Naive B cell (primary cell): ENCODE measurements at regions not wholly inside any gene's neighbourhood (a gene's known extent, or its start where the extent isn't known, plus 50 kb on each side); places are given as distances from the start of the nearest gene placed in this dataset.
A peak's percentile ranks its signal among the peaks of the same experiment; 100 is the strongest.
"Not testable (repeated sequence)": the region's sequence is repeated elsewhere in the genome, so short reads cannot be mapped to it uniquely, and the experiment has no call there.

ENCODE experiments used
- ATAC-seq, 2 donors: fragments of 150-1000 bp; cut with Tn5 transposase; 2 replicates each; pipeline ENCODE4 v1.10.0; 2021; ENCODE audit warnings: low read depth in 2 of 2, mild to moderate bottlenecking in 2 of 2, moderate library complexity in 2 of 2
- DNase-seq: peaks from one replicate; pipeline ENCODE4 v3.0.0; 2022
- H3K27ac Mint-ChIP-seq, 6 donors: one replicate each; pipeline ENCODE4 v1.8.0; 2020 to 2022; ENCODE audit warnings: mild to moderate bottlenecking in 6 of 6, mixed read lengths in 6 of 6, moderate library complexity in 5 of 6, inconsistent platforms in 2 of 6
- H3K27me3 Mint-ChIP-seq, 3 donors: one replicate each; pipeline ENCODE4 v1.8.0; 2021 to 2022; ENCODE audit warnings: mixed read lengths in 3 of 3, mild to moderate bottlenecking in 1 of 3
- H3K36me3 Mint-ChIP-seq, 2 donors: one replicate each; pipeline ENCODE4 v1.8.0; 2020 to 2022; ENCODE audit warnings: mixed read lengths in 2 of 2, inconsistent platforms in 1 of 2, mild to moderate bottlenecking in 1 of 2
- H3K4me1 Mint-ChIP-seq, 3 donors: one replicate each; pipeline ENCODE4 v1.8.0; 2020 to 2022; ENCODE audit warnings: mixed read lengths in 3 of 3, inconsistent platforms in 1 of 3, mild to moderate bottlenecking in 1 of 3, moderate library complexity in 1 of 3
- H3K4me3 Mint-ChIP-seq, 8 donors: one replicate each; pipeline ENCODE4 v1.8.0; 2020 to 2022; ENCODE audit warnings: mild to moderate bottlenecking in 8 of 8, mixed read lengths in 8 of 8, moderate library complexity in 8 of 8, inconsistent platforms in 2 of 8
- H3K9me3 Mint-ChIP-seq, 7 donors: one replicate each; pipeline ENCODE4 v1.8.0; 2020 to 2022; ENCODE audit warnings: mixed read lengths in 7 of 7, mild to moderate bottlenecking in 5 of 7, inconsistent platforms in 2 of 7, moderate library complexity in 1 of 7

DNA sequence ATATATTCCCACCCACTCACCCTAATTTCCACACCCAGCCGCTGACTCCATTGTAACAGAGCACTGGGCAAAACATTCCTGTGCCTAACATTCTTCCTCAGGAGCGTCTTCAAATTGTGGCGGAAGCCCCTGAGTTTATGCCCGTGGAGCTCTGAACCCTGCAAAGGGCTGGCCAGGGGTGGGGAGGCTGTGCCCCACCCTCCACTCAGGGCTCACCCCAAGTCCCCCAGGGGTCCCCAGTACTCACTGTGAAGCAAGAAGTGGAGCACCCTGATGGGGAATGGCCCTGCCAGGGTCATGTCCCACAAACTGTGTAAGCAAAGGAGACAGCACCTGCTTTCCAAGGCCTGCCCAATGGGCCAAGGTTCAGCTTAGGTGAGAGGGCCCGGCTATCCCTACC is 303.2 kb downstream of the PREX1 start:
- no peak overlapping the region for H3K4me3 Mint-ChIP-seq
- H3K27me3 Mint-ChIP-seq, result peaks cover 19 to 45% (median 33%) of the 10 kb centered on the region in 3 donors
- H3K4me1 Mint-ChIP-seq, result no peaks in the 10 kb centered on the region
- DNase-seq (no peak), ATAC-seq (no peak)
- no peak overlapping the region for H3K27ac Mint-ChIP-seq
- peaks cover 0 to 4% (median 0%) of the 10 kb centered on the region in 7 donors for H3K9me3 Mint-ChIP-seq
- no peaks in the 10 kb centered on the region for H3K36me3 Mint-ChIP-seq

DNA sequence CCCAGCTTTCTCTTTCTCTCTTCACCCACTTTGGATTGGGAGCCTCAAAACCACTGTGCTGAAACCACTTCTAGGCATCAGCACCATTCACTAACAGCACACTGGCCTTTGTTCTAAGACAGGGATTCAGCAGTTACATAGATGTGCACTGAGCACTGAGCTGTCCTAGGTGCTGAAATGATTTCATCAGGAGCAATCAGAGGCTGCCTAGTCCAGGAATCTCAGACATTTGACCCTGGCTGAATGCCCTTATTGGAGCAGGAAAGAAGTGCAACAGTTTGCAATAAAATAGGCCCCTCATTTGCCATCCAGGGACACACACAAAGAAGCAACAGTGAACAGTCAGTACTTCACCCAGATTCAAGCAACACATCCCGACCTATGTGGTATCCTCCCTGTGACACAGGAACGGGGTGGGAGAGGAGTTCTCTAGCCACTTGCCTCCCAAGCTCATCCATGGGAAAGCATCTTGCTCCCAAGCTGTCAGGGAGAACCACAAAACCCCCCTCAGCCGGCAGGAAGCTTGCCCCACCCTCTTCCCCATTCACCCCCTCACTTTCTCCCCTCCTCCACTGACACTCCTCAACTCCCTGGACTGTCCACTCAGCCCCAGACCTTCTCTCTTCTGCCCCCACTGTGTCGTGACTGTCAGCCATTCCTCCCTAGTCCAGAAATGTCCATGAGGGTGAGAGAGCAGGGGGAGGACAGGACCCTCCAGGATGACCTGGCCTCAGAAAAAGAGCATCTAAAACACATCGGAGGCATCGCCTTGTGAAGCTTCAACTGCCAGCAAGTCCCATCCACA is 304.4 kb downstream of the PREX1 start:
- DNase-seq, result no peak
- H3K4me1 Mint-ChIP-seq, result no peaks in the 10 kb centered on the region
- H3K4me3 Mint-ChIP-seq, result no peak overlapping the region
- no peak overlapping the region for H3K27ac Mint-ChIP-seq
- no peaks in the 10 kb centered on the region for H3K36me3 Mint-ChIP-seq
- peaks cover 14 to 46% (median 26%) of the 10 kb centered on the region in 3 donors for H3K27me3 Mint-ChIP-seq
- ATAC-seq, result no peak
- H3K9me3 Mint-ChIP-seq, result peaks cover 0 to 4% (median 0%) of the 10 kb centered on the region in 7 donors

DNA sequence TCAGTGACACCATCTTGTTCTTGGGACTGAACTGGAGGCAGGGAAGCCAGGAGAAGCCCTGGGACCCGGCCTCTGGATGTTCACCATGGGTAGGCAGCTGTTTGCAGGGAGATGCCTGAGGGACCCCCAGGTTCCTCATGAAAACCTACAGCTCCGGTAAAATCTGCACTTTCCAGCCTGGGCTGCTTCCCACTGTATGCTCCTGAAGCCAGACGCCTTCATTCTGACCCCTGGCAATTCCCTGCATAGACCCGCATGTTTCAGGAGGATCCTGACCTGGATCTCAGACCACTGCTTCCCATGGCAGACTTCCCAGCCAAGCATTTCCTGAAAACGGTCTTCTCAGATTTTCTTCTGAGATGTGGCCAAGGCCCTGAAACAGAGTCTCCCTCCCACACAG is 306.7 kb downstream of the PREX1 start:
- peaks cover 0 to 5% of the 10 kb centered on the region in 2 donors for H3K36me3 Mint-ChIP-seq
- no peak for ATAC-seq
- DNase-seq, result no peak
- H3K27me3 Mint-ChIP-seq, result peaks cover 13 to 34% (median 21%) of the 10 kb centered on the region in 3 donors
- no peak overlapping the region for H3K4me3 Mint-ChIP-seq
- no peak overlapping the region for H3K27ac Mint-ChIP-seq
- peaks cover 12 to 15% (median 12%) of the 10 kb centered on the region in 3 donors for H3K4me1 Mint-ChIP-seq
- H3K9me3 Mint-ChIP-seq, result peaks cover 0 to 4% (median 0%) of the 10 kb centered on the region in 7 donors

DNA sequence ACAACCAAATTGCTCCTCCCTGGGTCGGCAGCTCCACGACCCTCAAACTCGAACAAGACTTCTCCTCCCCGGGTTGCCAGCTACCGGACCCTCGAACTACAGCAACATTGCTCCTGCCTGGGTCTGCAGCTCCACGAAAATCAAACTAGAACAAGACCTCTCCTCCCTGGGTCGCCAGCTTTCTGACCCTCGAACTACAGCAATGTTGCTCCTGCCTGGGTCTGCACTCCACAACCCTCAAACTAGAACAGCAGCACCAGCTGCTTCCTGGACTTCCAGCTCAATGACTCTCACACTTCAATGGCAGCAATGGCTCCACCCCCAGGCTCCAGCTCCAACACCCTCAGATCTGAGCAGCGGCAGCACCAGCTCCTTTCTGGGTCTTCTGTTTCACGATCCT is 311.6 kb downstream of the PREX1 start:
- DNase-seq, result peak; percentile 8
- H3K4me1 Mint-ChIP-seq, result peaks cover 16 to 22% (median 18%) of the 10 kb centered on the region in 3 donors
- H3K27me3 Mint-ChIP-seq, result peaks cover 6 to 48% (median 40%) of the 10 kb centered on the region in 3 donors
- not testable (repeated sequence) for H3K9me3 Mint-ChIP-seq
- H3K27ac Mint-ChIP-seq, result peak overlapping the region in 4 of 6 donors; percentile 2 to 50 (median 32)
- H3K36me3 Mint-ChIP-seq, result peaks cover 0 to 22% of the 10 kb centered on the region in 2 donors
- H3K4me3 Mint-ChIP-seq, result peak overlapping the region in 6 of 8 donors; percentile 1 to 85 (median 37)
- peak in 1 of 2 donors; percentile 28 for ATAC-seq

DNA sequence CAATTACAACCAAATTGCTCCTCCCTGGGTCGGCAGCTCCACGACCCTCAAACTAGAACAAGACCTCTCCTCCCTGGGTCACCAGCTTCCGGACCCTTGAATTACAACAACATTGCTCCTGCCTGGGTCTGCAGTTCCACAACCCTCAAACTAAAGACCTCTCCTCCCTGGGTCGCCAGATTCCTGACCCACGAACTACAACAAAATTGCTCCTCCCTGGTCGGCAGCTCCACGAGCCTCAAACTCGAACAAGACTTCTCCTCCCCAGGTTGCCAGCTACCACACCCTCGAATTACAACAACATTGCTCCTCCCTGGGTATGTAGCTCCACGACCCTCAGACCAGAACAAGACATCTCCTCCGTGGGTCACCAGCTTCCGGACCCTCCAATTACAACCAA is 313.2 kb downstream of the PREX1 start:
- H3K4me3 Mint-ChIP-seq, DNase-seq, ATAC-seq, H3K9me3 Mint-ChIP-seq: not testable (repeated sequence)
- peaks cover 16 to 22% (median 18%) of the 10 kb centered on the region in 3 donors for H3K4me1 Mint-ChIP-seq
- H3K27ac Mint-ChIP-seq, result peak overlapping the region in 1 of 6 donors; percentile 28
- peaks cover 0 to 22% of the 10 kb centered on the region in 2 donors for H3K36me3 Mint-ChIP-seq
- H3K27me3 Mint-ChIP-seq, result peaks cover 6 to 53% (median 51%) of the 10 kb centered on the region in 3 donors

DNA sequence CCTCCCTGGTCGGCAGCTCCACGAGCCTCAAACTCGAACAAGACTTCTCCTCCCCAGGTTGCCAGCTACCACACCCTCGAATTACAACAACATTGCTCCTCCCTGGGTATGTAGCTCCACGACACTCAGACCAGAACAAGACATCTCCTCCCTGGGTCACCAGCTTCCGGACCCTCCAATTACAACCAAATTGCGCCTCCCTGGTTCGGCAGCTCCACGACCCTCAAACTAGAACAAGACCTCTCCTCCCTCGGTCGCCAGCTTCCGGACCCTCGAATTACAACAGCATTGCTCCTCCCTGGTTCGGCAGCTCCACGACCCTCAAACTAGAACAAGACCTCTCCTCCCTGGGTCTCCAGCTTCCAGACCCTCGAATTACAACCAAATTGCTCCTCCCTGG is 315.3 kb downstream of the PREX1 start:
- ATAC-seq, H3K4me3 Mint-ChIP-seq, H3K27ac Mint-ChIP-seq, H3K9me3 Mint-ChIP-seq, DNase-seq: not testable (repeated sequence)
- Mint-ChIP-seq H3K27me3 (peaks cover 6 to 51% (median 46%) of the 10 kb centered on the region in 3 donors), H3K4me1 (peaks cover 15 to 22% (median 18%) of the 10 kb centered on the region in 3 donors), H3K36me3 (peaks cover 0 to 22% of the 10 kb centered on the region in 2 donors)

DNA sequence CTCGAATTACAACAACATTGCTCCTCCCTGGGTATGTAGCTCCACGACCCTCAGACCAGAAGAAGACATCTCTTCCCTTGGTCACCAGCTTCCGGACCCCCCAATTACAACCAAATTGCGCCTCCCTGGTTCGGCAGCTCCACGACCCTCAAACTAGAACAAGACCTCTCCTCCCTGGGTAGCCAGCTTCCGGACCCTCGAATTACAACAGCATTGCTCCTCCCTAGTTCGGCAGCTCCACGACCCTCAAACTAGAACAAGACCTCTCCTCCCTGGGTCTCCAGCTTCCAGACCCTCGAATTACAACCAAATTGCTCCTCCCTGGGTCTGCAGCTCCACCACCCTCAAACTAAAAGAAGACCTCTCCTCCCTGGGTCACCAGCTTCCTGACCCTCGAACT is 322.7 kb downstream of the PREX1 start:
- not testable (repeated sequence) for H3K4me1 Mint-ChIP-seq, H3K9me3 Mint-ChIP-seq, DNase-seq, H3K4me3 Mint-ChIP-seq, ATAC-seq, H3K36me3 Mint-ChIP-seq
- Mint-ChIP-seq H3K27ac (peak overlapping the region in 1 of 6 donors; percentile 12), H3K27me3 (peaks cover 0 to 12% (median 11%) of the 10 kb centered on the region in 3 donors)

DNA sequence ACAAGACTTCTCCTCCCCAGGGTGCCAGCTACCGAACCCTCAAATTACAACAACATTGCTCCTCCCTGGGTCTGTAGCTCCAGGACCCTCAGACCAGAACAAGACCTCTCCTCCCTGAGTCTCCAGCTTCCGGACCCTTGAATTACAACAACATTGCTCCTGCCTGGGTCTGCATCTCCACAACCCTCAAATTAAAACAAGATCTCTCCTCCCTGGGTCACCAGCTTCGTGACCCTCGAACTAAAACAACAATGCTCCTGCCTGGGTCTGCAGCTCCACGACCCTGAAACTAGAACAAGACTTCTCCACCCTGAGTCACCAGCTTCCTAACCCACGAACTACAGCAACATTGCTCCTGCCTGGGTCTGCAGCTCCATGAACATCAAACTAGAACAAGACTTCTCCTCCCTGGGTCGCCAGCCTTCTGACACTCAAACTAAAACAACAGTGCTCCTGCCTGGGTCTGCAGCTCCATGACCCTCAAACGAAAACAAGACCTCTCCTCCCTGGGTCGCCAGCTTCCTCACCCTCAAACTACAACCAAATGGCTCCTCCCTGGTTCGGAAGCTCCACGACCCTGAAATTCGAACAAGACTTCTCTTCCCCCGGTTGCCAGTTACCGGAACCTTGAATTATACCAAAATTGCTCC is 324.5 kb downstream of the PREX1 start:
- Mint-ChIP-seq H3K4me1 (no peaks in the 10 kb centered on the region), H3K27ac (no peak overlapping the region), H3K36me3 (no peaks in the 10 kb centered on the region), H3K27me3 (peaks cover 0 to 17% (median 15%) of the 10 kb centered on the region in 3 donors), H3K9me3 (no peaks in the 10 kb centered on the region), H3K4me3 (no peak overlapping the region)
- no peak for DNase-seq
- no peak for ATAC-seq

DNA sequence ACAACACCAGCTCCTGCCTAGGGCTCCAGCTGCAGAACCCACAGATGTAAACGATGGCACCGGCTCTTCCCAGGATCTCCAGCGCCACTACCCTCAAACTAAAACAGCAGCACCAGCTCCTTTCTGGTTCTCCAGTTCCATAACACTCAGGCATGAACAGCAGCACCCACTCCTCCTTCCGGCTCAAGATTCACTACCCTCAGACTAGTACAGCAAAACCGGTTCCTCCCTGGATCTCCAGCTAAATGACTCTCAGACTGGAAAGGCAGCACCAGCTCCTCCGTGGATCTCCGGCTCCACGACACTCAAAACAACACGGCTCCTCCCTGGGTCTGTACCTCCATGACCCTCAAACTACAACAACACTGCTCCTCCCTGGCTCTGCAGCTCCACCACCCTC is 325.0 kb downstream of the PREX1 start:
- Mint-ChIP-seq H3K27ac (no peak overlapping the region), H3K9me3 (no peaks in the 10 kb centered on the region), H3K27me3 (peaks cover 0 to 19% (median 17%) of the 10 kb centered on the region in 3 donors), H3K36me3 (no peaks in the 10 kb centered on the region), H3K4me1 (no peaks in the 10 kb centered on the region), H3K4me3 (no peak overlapping the region)
- DNase-seq (no peak), ATAC-seq (no peak)

DNA sequence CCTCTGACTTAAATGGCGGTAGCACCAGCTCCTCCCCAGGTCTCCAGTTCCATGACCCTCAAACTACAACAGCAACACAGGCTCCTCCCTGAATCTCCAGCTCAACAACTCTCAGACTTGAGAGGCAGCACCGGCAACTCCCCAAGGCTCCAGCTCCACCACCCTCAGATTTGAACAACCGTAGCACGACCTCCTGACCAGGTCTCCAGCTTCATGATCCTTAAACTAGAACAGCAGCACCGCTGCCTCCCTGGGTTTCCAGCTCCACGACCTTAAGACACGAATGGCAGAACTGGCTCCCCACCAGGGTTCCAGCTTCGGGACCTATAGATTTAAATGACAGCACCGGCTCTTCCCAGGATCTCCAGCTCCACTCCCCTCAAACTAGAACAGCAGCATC is 325.8 kb downstream of the PREX1 start:
- peaks cover 0 to 17% (median 16%) of the 10 kb centered on the region in 3 donors for H3K27me3 Mint-ChIP-seq
- no peak overlapping the region for H3K4me3 Mint-ChIP-seq
- H3K4me1 Mint-ChIP-seq, result no peaks in the 10 kb centered on the region
- H3K27ac Mint-ChIP-seq, result no peak overlapping the region
- no peaks in the 10 kb centered on the region for H3K9me3 Mint-ChIP-seq
- no peak for DNase-seq
- ATAC-seq, result no peak
- H3K36me3 Mint-ChIP-seq, result no peaks in the 10 kb centered on the region

DNA sequence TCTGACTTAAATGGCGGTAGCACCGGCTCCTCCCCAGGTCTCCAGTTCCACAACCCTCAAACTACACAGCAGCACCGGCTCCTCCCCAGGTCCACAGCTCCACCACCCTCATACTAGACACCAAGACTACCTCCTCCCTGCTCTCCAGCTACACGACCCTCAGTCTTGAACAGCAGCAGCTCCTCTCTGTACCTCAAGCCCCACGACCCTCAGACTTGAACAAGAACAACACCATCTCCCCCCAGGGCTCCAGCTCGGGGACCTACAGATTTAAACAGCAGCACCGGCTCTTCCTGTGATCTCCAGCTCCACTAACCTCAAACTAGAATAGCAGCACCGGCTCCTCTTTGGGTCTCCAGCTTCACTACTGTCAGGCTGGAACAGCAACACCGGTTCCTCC is 326.9 kb downstream of the PREX1 start:
- H3K4me1 Mint-ChIP-seq, ATAC-seq, H3K9me3 Mint-ChIP-seq, DNase-seq, H3K27me3 Mint-ChIP-seq, H3K27ac Mint-ChIP-seq, H3K36me3 Mint-ChIP-seq, H3K4me3 Mint-ChIP-seq: not testable (repeated sequence)

DNA sequence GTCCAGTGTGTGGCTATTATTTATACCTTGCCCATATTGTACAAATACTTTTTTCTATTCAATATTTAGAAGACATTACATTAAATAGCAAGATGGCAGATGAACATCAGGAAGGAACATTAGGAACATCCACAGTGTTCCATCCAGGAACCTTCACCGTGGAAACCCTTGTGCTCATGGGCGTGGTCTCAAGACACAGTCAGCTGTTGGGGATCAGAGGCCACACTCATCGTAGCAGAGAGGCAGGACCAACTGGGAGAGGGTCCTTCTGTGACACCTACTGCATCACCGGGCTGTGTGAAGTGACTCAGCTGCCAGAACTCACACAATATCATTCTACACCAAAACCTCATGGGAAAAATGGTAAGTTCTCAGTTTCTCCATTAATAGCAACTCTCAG is 328.9 kb downstream of the PREX1 start:
- not testable (repeated sequence) for H3K4me1 Mint-ChIP-seq, ATAC-seq, H3K36me3 Mint-ChIP-seq, H3K27me3 Mint-ChIP-seq, H3K27ac Mint-ChIP-seq, H3K4me3 Mint-ChIP-seq, H3K9me3 Mint-ChIP-seq, DNase-seq

DNA sequence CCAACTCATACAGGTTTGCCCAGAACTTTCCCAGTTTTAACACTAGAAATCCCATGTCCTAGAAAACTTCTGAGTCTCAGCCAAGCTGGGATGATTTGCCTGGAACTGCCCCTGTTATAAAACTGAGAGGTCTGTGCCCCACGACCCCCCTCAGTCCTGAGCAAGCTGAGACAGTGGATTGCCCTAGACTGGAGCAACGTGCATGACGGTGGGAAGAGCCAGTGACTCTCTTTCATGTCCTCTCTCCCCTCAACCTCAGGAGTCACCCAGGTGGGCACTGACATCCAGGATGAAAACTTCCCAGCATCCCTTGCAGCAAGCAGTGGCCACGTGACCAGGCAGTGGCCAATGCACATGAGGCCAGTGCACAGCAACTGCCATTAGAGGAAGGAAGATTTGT is 329.7 kb downstream of the PREX1 start:
- H3K4me1 Mint-ChIP-seq, H3K36me3 Mint-ChIP-seq, DNase-seq, H3K27me3 Mint-ChIP-seq, ATAC-seq, H3K27ac Mint-ChIP-seq, H3K9me3 Mint-ChIP-seq, H3K4me3 Mint-ChIP-seq: not testable (repeated sequence)

DNA sequence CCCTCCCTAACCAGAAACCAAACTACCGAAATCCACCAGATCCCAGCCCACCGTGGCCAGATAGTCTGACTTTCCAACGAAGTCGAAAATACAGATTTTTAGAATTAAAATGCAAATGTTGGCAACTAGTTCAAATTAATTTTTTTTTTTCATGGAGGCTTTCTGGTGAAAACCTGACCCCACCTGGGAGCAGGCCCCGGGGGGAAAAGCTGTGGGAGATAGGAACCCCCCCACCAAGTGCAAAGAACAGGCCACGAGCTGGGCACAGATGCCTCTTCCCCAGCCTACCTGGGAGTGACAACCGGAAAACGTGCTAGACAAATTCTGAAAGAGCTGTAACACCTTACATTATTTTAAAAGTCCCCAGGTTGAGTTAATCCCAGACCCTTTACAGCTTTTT is 333.8 kb downstream of the PREX1 start:
- peaks cover 0 to 12% (median 8%) of the 10 kb centered on the region in 3 donors for H3K27me3 Mint-ChIP-seq
- H3K36me3 Mint-ChIP-seq, result no peaks in the 10 kb centered on the region
- H3K4me1 Mint-ChIP-seq, result peaks cover 0 to 3% (median 0%) of the 10 kb centered on the region in 3 donors
- no peak overlapping the region for H3K27ac Mint-ChIP-seq
- H3K9me3 Mint-ChIP-seq, result no peaks in the 10 kb centered on the region
- ATAC-seq (no peak), DNase-seq (no peak)
- no peak overlapping the region for H3K4me3 Mint-ChIP-seq
